Vagina (tissue), 2 donors: ENCODE measurements at regions not wholly inside any gene's neighbourhood (a gene's known extent, or its start where the extent isn't known, plus 50 kb on each side); places are given as distances from the start of the nearest gene placed in this dataset.

Experiments
- DNase-seq, 2 donors: peaks; one replicate each; pipeline ENCODE4 v3.0.0-alpha.2; 2017; ENCODE audit errors: extremely low spot score in 2 of 2
- H3K27ac ChIP-seq: fragments of 200-600 bp; sonication (generic); one replicate; pipeline ENCODE4 v1.5.1; 2019
- H3K27me3 ChIP-seq: fragments of 200-600 bp; sonication (generic); one replicate; pipeline ENCODE4 v1.5.1; 2019
- H3K36me3 ChIP-seq, 2 donors: fragments of 200-600 bp; sonication (generic); one replicate each; pipeline ENCODE4 v1.5.1; 2017 to 2019
- H3K4me1 ChIP-seq: fragments of 200-600 bp; sonication (generic); one replicate; pipeline ENCODE4 v1.5.1; 2019
- H3K4me3 ChIP-seq, 2 donors: fragments of 200-600 bp; sonication (generic); 1 replicate in 1 of 2; 2 replicates in 1 of 2; pipeline ENCODE4 v1.5.1; 2016 to 2019
- H3K9me3 ChIP-seq: fragments of 200-600 bp; sonication (generic); one replicate; pipeline ENCODE4 v1.5.1; 2019
- POLR2A ChIP-seq, 2 donors: fragments of 450-650 bp; IDR thresholded peaks; one replicate each; pipeline ENCODE4 v1.6.1; 2017; ENCODE audit warnings: antibody characterized with exemption in 2 of 2, mild to moderate bottlenecking in 2 of 2, moderate library complexity in 2 of 2
- POLR2AphosphoS5 ChIP-seq, 2 donors: sonication (generic); formaldehyde crosslinking; IDR thresholded peaks; one replicate each; pipeline ENCODE4 v1.9.0; 2017; ENCODE audit warnings: antibody characterized with exemption in 2 of 2, mild to moderate bottlenecking in 2 of 2, low read depth in 1 of 2; ENCODE audit not compliant: insufficient read depth in 1 of 2
- intact Hi-C: fragments of 100-400 bp; cut with DNase I; formaldehyde crosslinking; loops from one replicate; pipeline ENCODE4 v1.15.1; 2023
- TF ChIP-seq, protein P1 (sequence below), 3 experiments: fragments of 450-650 bp in 2 of 3; fragments of 200-600 bp in 1 of 3; sonication (generic) in 1 of 3; IDR thresholded peaks; one replicate each; pipeline ENCODE4 v1.5.1; 2017 to 2019; ENCODE audit warnings: antibody characterized with exemption in 3 of 3, mild to moderate bottlenecking in 2 of 3, moderate library complexity in 2 of 3

DNA sequence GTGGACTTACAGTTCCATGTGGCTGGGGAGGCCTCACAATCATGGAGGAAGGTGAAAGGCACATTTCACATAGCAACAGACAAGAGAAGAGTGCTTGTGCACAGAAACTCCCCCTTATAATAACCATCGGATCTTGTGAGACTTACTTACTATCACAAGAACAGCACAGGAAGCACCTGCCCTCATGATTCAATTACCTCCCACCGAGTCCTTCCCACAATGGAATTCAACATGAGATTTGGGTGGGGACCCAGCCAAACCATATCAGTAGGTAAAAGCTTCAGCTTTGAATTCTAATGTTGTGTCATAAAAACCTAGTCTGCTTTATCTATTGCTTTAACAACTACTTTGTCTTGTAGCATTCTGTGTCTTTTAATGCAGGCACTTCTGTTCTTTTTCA, 140.4 kb upstream of the PIK3C3 start:
- no peak overlapping the region for H3K27ac ChIP-seq
- H3K4me1 ChIP-seq, result no peaks in the 10 kb centered on the region
- no peak for DNase-seq
- H3K36me3 ChIP-seq, result no peaks in the 10 kb centered on the region
- intact Hi-C loops, result no loop called here
- no peaks in the 10 kb centered on the region for H3K27me3 ChIP-seq
- TF ChIP-seq POLR2AphosphoS5 (IDR thresholded peaks at IDR 0.05; ENCODE audit: insufficient read depth in 1 of 2, low read depth in 1 of 2) (no peak), POLR2A (IDR thresholded peaks at IDR 0.05) (no peak)
- TF ChIP-seq, protein P1, sequence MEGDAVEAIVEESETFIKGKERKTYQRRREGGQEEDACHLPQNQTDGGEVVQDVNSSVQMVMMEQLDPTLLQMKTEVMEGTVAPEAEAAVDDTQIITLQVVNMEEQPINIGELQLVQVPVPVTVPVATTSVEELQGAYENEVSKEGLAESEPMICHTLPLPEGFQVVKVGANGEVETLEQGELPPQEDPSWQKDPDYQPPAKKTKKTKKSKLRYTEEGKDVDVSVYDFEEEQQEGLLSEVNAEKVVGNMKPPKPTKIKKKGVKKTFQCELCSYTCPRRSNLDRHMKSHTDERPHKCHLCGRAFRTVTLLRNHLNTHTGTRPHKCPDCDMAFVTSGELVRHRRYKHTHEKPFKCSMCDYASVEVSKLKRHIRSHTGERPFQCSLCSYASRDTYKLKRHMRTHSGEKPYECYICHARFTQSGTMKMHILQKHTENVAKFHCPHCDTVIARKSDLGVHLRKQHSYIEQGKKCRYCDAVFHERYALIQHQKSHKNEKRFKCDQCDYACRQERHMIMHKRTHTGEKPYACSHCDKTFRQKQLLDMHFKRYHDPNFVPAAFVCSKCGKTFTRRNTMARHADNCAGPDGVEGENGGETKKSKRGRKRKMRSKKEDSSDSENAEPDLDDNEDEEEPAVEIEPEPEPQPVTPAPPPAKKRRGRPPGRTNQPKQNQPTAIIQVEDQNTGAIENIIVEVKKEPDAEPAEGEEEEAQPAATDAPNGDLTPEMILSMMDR (IDR thresholded peaks at IDR 0.05), result no peak
- no peak overlapping the region for H3K4me3 ChIP-seq
- no peaks in the 10 kb centered on the region for H3K9me3 ChIP-seq

DNA sequence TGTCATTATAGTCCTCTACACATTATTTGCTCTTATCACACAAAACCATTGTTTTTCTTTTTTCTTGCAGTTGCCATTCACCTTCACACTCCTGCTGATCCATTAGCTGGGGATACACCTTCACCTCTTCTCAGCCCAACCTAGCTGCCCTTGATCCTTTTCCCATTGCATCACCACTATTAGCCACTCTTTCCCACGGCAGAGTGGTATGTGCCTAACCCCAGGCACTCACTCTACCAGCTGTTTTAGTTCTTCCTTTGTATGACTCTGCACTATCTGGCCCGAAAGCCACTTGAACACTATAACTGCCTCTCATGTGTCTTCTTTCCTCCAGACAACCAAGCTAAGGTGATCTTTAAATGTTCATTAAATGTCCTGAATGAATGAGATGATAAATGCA, 145.4 kb upstream of the PIK3C3 start:
- no peak for DNase-seq
- no peak overlapping the region for H3K4me3 ChIP-seq
- no peak for TF ChIP-seq POLR2AphosphoS5 (IDR thresholded peaks at IDR 0.05; ENCODE audit: insufficient read depth in 1 of 2, low read depth in 1 of 2)
- TF ChIP-seq, protein P1 (IDR thresholded peaks at IDR 0.05), result no peak
- TF ChIP-seq POLR2A (IDR thresholded peaks at IDR 0.05), result no peak
- H3K27me3 ChIP-seq, result no peaks in the 10 kb centered on the region
- H3K27ac ChIP-seq, result no peak overlapping the region
- intact Hi-C loops, result no loop called here
- H3K36me3 ChIP-seq, result no peaks in the 10 kb centered on the region
- H3K4me1 ChIP-seq, result no peaks in the 10 kb centered on the region
- H3K9me3 ChIP-seq, result no peaks in the 10 kb centered on the region

DNA sequence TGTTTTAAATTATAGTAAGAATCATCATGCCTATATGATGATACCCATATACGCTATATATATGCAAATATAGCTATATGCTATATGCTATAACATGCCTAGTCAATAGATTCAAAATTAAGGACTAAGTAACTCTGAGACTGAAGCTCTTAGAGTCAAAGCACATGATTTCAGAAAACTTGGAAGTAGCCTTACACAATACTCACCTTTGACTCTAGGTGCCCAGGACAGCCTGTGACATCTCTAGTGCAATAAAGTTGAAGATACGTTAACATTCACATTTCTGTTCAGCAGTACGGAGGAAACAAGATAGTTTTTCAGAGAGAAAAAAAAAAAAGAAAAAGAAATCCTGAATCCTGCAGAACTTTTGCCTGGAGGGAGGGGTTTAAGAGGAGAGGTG, 149.7 kb upstream of the PIK3C3 start:
- no peaks in the 10 kb centered on the region for H3K4me1 ChIP-seq
- H3K36me3 ChIP-seq, result no peaks in the 10 kb centered on the region
- H3K9me3 ChIP-seq, result no peaks in the 10 kb centered on the region
- TF ChIP-seq, protein P1 (IDR thresholded peaks at IDR 0.05), result no peak
- TF ChIP-seq POLR2AphosphoS5 (IDR thresholded peaks at IDR 0.05; ENCODE audit: insufficient read depth in 1 of 2, low read depth in 1 of 2) (no peak), POLR2A (IDR thresholded peaks at IDR 0.05) (no peak)
- DNase-seq, result no peak
- intact Hi-C loops, result no loop called here
- no peak overlapping the region for H3K27ac ChIP-seq
- H3K4me3 ChIP-seq, result no peak overlapping the region
- H3K27me3 ChIP-seq, result no peaks in the 10 kb centered on the region

DNA sequence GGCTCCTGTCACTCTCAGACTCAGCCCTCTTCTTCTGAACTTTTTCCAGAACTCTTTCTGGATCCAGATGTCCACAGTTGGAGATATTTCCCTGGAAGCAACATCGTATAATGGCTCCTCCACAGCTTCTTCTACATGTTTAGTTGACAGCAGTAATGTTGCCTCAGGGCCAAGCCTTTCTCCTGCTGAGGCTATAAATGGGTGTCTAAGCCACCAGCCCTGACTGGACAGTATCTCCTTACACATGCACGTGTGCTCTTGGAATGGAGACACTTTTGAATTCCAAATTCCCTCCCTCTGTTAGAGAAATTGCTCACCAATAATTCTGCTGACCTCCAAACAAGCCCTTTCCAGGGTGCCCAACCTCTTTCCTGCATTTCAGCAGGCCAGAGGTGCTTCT, 156.2 kb upstream of the PIK3C3 start:
- no peaks in the 10 kb centered on the region for H3K27me3 ChIP-seq
- intact Hi-C loops, result no loop called here
- H3K36me3 ChIP-seq, result no peaks in the 10 kb centered on the region
- no peak overlapping the region for H3K4me3 ChIP-seq
- no peak for DNase-seq
- H3K27ac ChIP-seq, result no peak overlapping the region
- H3K9me3 ChIP-seq, result no peaks in the 10 kb centered on the region
- no peaks in the 10 kb centered on the region for H3K4me1 ChIP-seq
- TF ChIP-seq, protein P1 (IDR thresholded peaks at IDR 0.05), result no peak
- TF ChIP-seq POLR2A (IDR thresholded peaks at IDR 0.05), result no peak
- no peak for TF ChIP-seq POLR2AphosphoS5 (IDR thresholded peaks at IDR 0.05; ENCODE audit: insufficient read depth in 1 of 2, low read depth in 1 of 2)

DNA sequence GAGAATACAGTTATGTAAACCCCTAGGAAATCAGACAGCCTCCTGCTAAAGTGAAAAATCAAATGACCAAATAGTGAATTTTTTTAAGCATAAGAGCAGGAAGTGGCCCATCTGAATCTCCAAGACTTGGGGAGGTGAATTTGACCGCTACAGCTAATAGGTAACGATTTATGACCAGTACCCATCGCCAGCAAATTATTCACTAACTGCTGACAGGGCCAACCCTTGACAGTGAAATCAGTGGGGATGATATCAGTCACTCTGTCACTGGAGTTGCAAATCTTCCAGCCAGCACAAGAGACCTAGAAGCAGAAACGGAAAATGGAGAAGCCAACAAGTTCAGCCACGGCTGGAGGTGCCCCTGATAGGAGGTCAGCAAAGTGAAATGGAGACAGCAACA, 164.3 kb upstream of the PIK3C3 start:
- DNase-seq, result no peak
- Histone ChIP-seq H3K4me3 (no peak overlapping the region), H3K4me1 (no peaks in the 10 kb centered on the region), H3K9me3 (no peaks in the 10 kb centered on the region), H3K36me3 (no peaks in the 10 kb centered on the region), H3K27me3 (no peaks in the 10 kb centered on the region), H3K27ac (no peak overlapping the region)
- intact Hi-C loops, result no loop called here
- no peak for TF ChIP-seq POLR2A (IDR thresholded peaks at IDR 0.05)
- TF ChIP-seq, protein P1 (IDR thresholded peaks at IDR 0.05), result no peak
- no peak for TF ChIP-seq POLR2AphosphoS5 (IDR thresholded peaks at IDR 0.05; ENCODE audit: insufficient read depth in 1 of 2, low read depth in 1 of 2)
